SJSA1 (cell line): ENCODE measurements at regions not wholly inside any gene's neighbourhood (a gene's known extent, or its start where the extent isn't known, plus 50 kb on each side); places are given as distances from the start of the nearest gene placed in this dataset.
A peak's percentile ranks its signal among the peaks of the same experiment; 100 is the strongest.

Experiments
- DNase-seq, 2 experiments: peaks; one replicate each; pipeline ENCODE4 v3.0.0-alpha.2; 2015 to 2020; ENCODE audit warnings: low spot score in 2 of 2, low read depth in 1 of 2
- H3K27ac ChIP-seq: fragments of 250-450 bp; sonication (Bioruptor Pico); 2 replicates; pipeline ENCODE4 v1.5.1; 2020; ENCODE audit warnings: mild to moderate bottlenecking, moderate library complexity
- H3K27me3 ChIP-seq: fragments of 250-450 bp; sonication (Bioruptor Pico); replicated peaks from 2 replicates; pipeline ENCODE4 v1.5.1; 2020; ENCODE audit warnings: mild to moderate bottlenecking, moderate library complexity
- H3K36me3 ChIP-seq: fragments of 250-450 bp; sonication (Bioruptor Pico); 2 replicates; pipeline ENCODE4 v1.5.1; 2020; ENCODE audit warnings: mild to moderate bottlenecking
- H3K4me1 ChIP-seq: fragments of 250-450 bp; sonication (Bioruptor Pico); replicated peaks from 2 replicates; pipeline ENCODE4 v1.6.1; 2021; ENCODE audit warnings: mild to moderate bottlenecking
- H3K4me3 ChIP-seq: fragments of 250-450 bp; sonication (Bioruptor Pico); 2 replicates; pipeline ENCODE4 v1.5.1; 2020; ENCODE audit warnings: mild to moderate bottlenecking
- H3K9me3 ChIP-seq: fragments of 250-450 bp; sonication (Bioruptor Pico); replicated peaks from 2 replicates; pipeline ENCODE4 v1.5.1; 2020; ENCODE audit warnings: mild to moderate bottlenecking

- peaks cover 8% of the 10 kb centered on the region; the same call in 1 of the 2 replicates for H3K27me3 ChIP-seq
- H3K9me3 ChIP-seq, result no peaks in the 10 kb centered on the region
- no peak overlapping the region for H3K27ac ChIP-seq
- peaks cover 12% of the 10 kb centered on the region for H3K4me1 ChIP-seq
- no peaks in the 10 kb centered on the region for H3K36me3 ChIP-seq
- H3K4me3 ChIP-seq, result no peak overlapping the region
- peak in 1 of 2 experiments; percentile 21 for DNase-seq
Measured at GRCh38 chr15:31974855-31975829, 55.2 kb upstream of the CHRNA7 start.

GRCh38 chr15:31975830-31976229 lies 54.5 kb upstream of the CHRNA7 start:
- H3K9me3 ChIP-seq, result no peaks in the 10 kb centered on the region
- H3K36me3 ChIP-seq, result no peaks in the 10 kb centered on the region
- 0 out of 2 replicates have a peak, but pooled peaks cover 3% of the 10 kb centered on the region for H3K27me3 ChIP-seq
- DNase-seq, result no peak
- H3K27ac ChIP-seq, result no peak overlapping the region
- no peak overlapping the region for H3K4me3 ChIP-seq
- H3K4me1 ChIP-seq, result peaks cover 12% of the 10 kb centered on the region

GRCh38 chr15:31977138-31977537 lies 53.2 kb upstream of the CHRNA7 start:
- no peak for DNase-seq
- no peak overlapping the region for H3K27ac ChIP-seq
- H3K9me3 ChIP-seq, result no peaks in the 10 kb centered on the region
- H3K27me3 ChIP-seq, result peaks cover 3% of the 10 kb centered on the region; the same call in 1 of the 2 replicates
- H3K4me3 ChIP-seq, result no peak overlapping the region
- H3K36me3 ChIP-seq, result no peaks in the 10 kb centered on the region
- H3K4me1 ChIP-seq, result peaks cover 12% of the 10 kb centered on the region

GRCh38 chr15:31977812-31978661 lies 52.3 kb upstream of the CHRNA7 start:
- peak; percentile 44 to 63 for DNase-seq
- Histone ChIP-seq H3K4me3 (no peak overlapping the region), H3K4me1 (peaks cover 12% of the 10 kb centered on the region), H3K27ac (no peak overlapping the region), H3K27me3 (peaks cover 3% of the 10 kb centered on the region; the same call in 1 of the 2 replicates), H3K9me3 (no peaks in the 10 kb centered on the region), H3K36me3 (no peaks in the 10 kb centered on the region)
